Left lung (tissue), 4 donors: ENCODE measurements at regions not wholly inside any gene's neighbourhood (a gene's known extent, or its start where the extent isn't known, plus 50 kb on each side); places are given as distances from the start of the nearest gene placed in this dataset.
A peak's percentile ranks its signal among the peaks of the same experiment; 100 is the strongest.

Experiments used
- ATAC-seq: fragments of 200-7000 bp; cut with Tn5 transposase; one replicate; pipeline ENCODE4 v1.9.1; 2020; ENCODE audit warnings: moderate library complexity
- DNase-seq, 4 donors: peaks; one replicate each; pipeline ENCODE4 v3.0.0-alpha.2; 2013 to 2020
- H3K27ac ChIP-seq, 2 donors: fragments of 200-600 bp; sonication (generic) in 1 of 2; one replicate each; pipeline versions ENCODE4 v1.5.0 to v1.8.0; 2020 to 2021
- H3K27me3 ChIP-seq, 2 donors: fragments of 200-600 bp; sonication (generic) in 1 of 2; one replicate each; pipeline versions ENCODE4 v1.5.0 to v1.8.0; 2020 to 2021
- H3K36me3 ChIP-seq, 2 donors: fragments of 200-600 bp; sonication (generic) in 1 of 2; one replicate each; pipeline versions ENCODE4 v1.5.0 to v1.8.0; 2020 to 2021
- H3K4me1 ChIP-seq, 2 donors: fragments of 200-600 bp; one replicate each; pipeline ENCODE4 v1.8.0; 2021
- H3K4me3 ChIP-seq, 2 donors: fragments of 200-600 bp; sonication (generic) in 1 of 2; one replicate each; pipeline versions ENCODE4 v1.5.0 to v1.8.0; 2020 to 2021; ENCODE audit warnings: mild to moderate bottlenecking in 1 of 2
- H3K9me3 ChIP-seq, 2 donors: fragments of 200-600 bp; sonication (generic) in 1 of 2; one replicate each; pipeline versions ENCODE4 v1.5.0 to v1.8.0; 2020 to 2021
- CTCF ChIP-seq, 2 donors: fragments of 200-600 bp; sonication (generic) in 1 of 2; IDR thresholded peaks; one replicate each; pipeline versions ENCODE4 v1.5.0 to v1.8.0; 2021; ENCODE audit warnings: antibody characterized with exemption in 2 of 2
- intact Hi-C, 2 donors: fragments of 100-400 bp; cut with DNase I; formaldehyde crosslinking; loops; one replicate each; pipeline versions ENCODE4 v1.11.2 to v1.14.2; 2022
- donor health status: DM: no; HTN: yes; CAD: no.
- donor health status: DM: no; HTN: no; CAD: no.

DNA sequence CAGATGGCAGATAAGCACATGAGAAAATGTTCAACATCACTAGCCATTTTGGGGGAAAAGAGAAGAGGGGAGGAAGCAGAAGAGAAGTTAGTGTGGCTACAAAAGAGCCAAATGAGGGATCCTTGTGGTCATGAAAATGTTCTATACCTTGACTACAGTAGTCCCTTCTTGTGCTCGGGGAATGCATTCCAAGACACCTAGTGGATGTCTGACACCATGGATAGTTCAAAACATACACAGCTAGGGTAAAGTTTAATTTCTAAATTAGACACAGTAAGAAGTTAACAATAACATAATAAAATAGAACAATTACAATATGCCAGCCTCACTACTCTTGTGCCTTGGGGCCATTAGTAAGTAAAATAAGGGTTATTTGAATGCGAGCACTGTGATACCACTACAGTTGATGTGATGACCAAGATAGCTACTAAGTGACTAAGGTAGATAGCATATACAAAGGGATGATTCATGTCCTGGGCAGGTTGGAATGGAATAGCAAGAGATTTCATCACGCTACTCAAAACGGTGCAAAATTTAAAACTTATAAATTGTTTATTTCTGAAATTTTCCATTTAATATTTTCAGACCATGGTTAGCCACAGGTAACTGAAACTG, 344.1 kb downstream of the NR2F1-AS1 start:
- no peak for ATAC-seq
- no peaks in the 10 kb centered on the region for H3K27me3 ChIP-seq
- no peak overlapping the region for H3K4me3 ChIP-seq
- no peaks in the 10 kb centered on the region for H3K36me3 ChIP-seq
- no peak for TF ChIP-seq CTCF (IDR thresholded peaks at IDR 0.05)
- no peaks in the 10 kb centered on the region for H3K9me3 ChIP-seq
- DNase-seq, result no peak
- no peak overlapping the region for H3K27ac ChIP-seq
- H3K4me1 ChIP-seq, result no peaks in the 10 kb centered on the region
- intact Hi-C loops, result no loop called here

- no peak overlapping the region for H3K27ac ChIP-seq
- no peaks in the 10 kb centered on the region for H3K36me3 ChIP-seq
- DNase-seq (no peak), ATAC-seq (no peak)
- no peaks in the 10 kb centered on the region for H3K9me3 ChIP-seq
- TF ChIP-seq CTCF (IDR thresholded peaks at IDR 0.05), result no peak
- no peaks in the 10 kb centered on the region for H3K4me1 ChIP-seq
- no peak overlapping the region for H3K4me3 ChIP-seq
- intact Hi-C loops, result no loop called here
- H3K27me3 ChIP-seq, result no peaks in the 10 kb centered on the region
These were observed 345.3 kb downstream of the NR2F1-AS1 start for GRCh38 chr5:93235761-93236160.

DNA sequence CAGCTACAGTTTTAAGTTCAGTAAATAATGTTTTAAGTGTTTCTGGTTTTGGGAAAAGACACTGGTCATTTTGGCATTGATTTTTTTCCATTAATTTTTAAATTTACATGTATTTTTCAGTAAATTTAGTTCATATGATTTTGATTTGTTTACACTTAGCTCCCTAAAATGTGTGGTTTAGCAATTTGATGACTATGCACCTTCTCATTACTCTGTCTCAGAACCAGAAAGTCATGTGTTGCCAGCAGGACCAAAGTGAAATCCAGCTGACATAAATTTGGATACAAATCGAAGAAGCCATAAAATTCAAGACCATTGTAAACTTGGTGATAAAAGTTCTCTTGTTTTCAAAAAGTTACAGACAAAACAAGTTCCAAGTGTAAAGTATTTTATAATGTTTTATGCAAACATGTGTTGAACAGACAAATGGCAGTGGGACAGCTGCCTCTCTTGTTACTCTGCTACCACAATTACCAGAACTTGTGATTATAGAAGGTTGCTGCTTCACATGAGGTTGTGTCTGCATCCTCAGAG, 354.8 kb downstream of the NR2F1-AS1 start:
- H3K4me1 ChIP-seq, result no peaks in the 10 kb centered on the region
- no peak for TF ChIP-seq CTCF (IDR thresholded peaks at IDR 0.05)
- no peak for ATAC-seq
- no peaks in the 10 kb centered on the region for H3K36me3 ChIP-seq
- no peak for DNase-seq
- H3K27ac ChIP-seq, result peak overlapping the region in 1 of 2 donors; percentile 14
- H3K9me3 ChIP-seq, result no peaks in the 10 kb centered on the region
- no peaks in the 10 kb centered on the region for H3K27me3 ChIP-seq
- intact Hi-C loops, result no loop called here
- no peak overlapping the region for H3K4me3 ChIP-seq

GRCh38 chr5:93225748-93226147, 355.3 kb downstream of the NR2F1-AS1 start:
- Histone ChIP-seq H3K4me1 (no peaks in the 10 kb centered on the region), H3K27me3 (no peaks in the 10 kb centered on the region), H3K27ac (peak overlapping the region in 1 of 2 donors; percentile 14), H3K4me3 (no peak overlapping the region), H3K9me3 (no peaks in the 10 kb centered on the region), H3K36me3 (no peaks in the 10 kb centered on the region)
- intact Hi-C loops, result no loop called here
- TF ChIP-seq CTCF (IDR thresholded peaks at IDR 0.05), result no peak
- DNase-seq, result no peak
- no peak for ATAC-seq

DNA sequence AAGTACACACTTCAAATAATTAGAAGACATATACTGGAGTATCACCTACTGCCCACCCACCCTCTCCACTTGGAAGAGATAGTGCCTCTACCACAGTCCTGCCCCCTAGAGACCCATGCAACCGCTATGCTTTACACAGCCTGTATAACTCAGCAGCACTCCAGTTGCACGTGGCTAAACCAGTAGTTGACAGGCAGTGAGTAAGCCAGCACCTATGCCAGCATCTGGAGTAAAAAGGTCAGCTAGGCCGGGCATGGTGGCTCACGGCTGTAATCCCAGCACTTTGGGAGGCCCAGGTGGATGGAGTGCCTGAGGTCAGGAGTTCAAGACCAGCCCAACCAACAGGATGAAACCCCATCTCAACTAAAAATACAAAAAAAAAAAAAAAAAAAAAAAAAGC, 356.4 kb downstream of the NR2F1-AS1 start:
- TF ChIP-seq CTCF (IDR thresholded peaks at IDR 0.05), result no peak
- Histone ChIP-seq H3K36me3 (no peaks in the 10 kb centered on the region), H3K27me3 (no peaks in the 10 kb centered on the region), H3K27ac (no peak overlapping the region), H3K4me1 (no peaks in the 10 kb centered on the region), H3K9me3 (no peaks in the 10 kb centered on the region), H3K4me3 (no peak overlapping the region)
- DNase-seq (peak in 1 of 4 donors; percentile 10), ATAC-seq (no peak)
- intact Hi-C loops, result no loop called here
